NCI-H1105 treated with DMSO at 0.1 percent for 48 hours (cell line): ENCODE measurements at regions not wholly inside any gene's neighbourhood (a gene's known extent, or its start where the extent isn't known, plus 50 kb on each side); places are given as distances from the start of the nearest gene placed in this dataset.
"Not testable (repeated sequence)": the region's sequence is repeated elsewhere in the genome, so short reads cannot be mapped to it uniquely, and the experiment has no call there.

Source experiments
- DNase-seq: peaks from one replicate; lab custom pipeline; 2025; lab: John Stamatoyannopoulos, UW

- DNase-seq, result no peak
These were observed 295.6 kb downstream of the PTPRC start for GRCh38 chr1:198934426-198934825.

- peak; percentile 62 for DNase-seq
These were observed 296.1 kb downstream of the PTPRC start for GRCh38 chr1:198934901-198935305.

GRCh38 chr1:198935306-198935921, 296.6 kb downstream of the PTPRC start:
- peak; percentile 98 for DNase-seq

- peak; percentile 55 for DNase-seq
These were observed 297.7 kb downstream of the PTPRC start for GRCh38 chr1:198936371-198937083.

- peak; percentile 83 for DNase-seq
These were observed 298.6 kb downstream of the PTPRC start for GRCh38 chr1:198937231-198938031.

GRCh38 chr1:198939286-198939685, 300.4 kb downstream of the PTPRC start:
- DNase-seq, result no peak

GRCh38 chr1:198939956-198940355, 301.1 kb downstream of the PTPRC start:
- no peak for DNase-seq

GRCh38 chr1:198942466-198942865, 303.6 kb downstream of the PTPRC start:
- no peak for DNase-seq

GRCh38 chr1:198943484-198944187, 304.8 kb downstream of the PTPRC start:
- no peak for DNase-seq

GRCh38 chr1:198947456-198947855, 308.6 kb downstream of the PTPRC start:
- no peak for DNase-seq

- no peak for DNase-seq
These were observed 310.2 kb downstream of the PTPRC start for GRCh38 chr1:198948895-198949659.

- DNase-seq, result no peak
These were observed 311.2 kb downstream of the PTPRC start for GRCh38 chr1:198950036-198950435.

GRCh38 chr1:198955085-198955484, 316.2 kb downstream of the PTPRC start:
- no peak for DNase-seq

GRCh38 chr1:198957044-198957443, 318.2 kb downstream of the PTPRC start:
- no peak for DNase-seq

- DNase-seq, result no peak
These were observed 320.2 kb downstream of the PTPRC start for GRCh38 chr1:198959032-198959431.

GRCh38 chr1:198959676-198960075, 320.8 kb downstream of the PTPRC start:
- no peak for DNase-seq

- DNase-seq, result not testable (repeated sequence)
These were observed 325.0 kb downstream of the PTPRC start for GRCh38 chr1:198963796-198964195.

GRCh38 chr1:198966519-198966918, 327.7 kb downstream of the PTPRC start:
- DNase-seq, result no peak

- no peak for DNase-seq
These were observed 328.7 kb downstream of the PTPRC start for GRCh38 chr1:198967566-198967965.

- DNase-seq, result no peak
These were observed 330.0 kb downstream of the PTPRC start for GRCh38 chr1:198968866-198969265.

- DNase-seq, result no peak
These were observed 331.1 kb downstream of the PTPRC start for GRCh38 chr1:198969981-198970380.

- no peak for DNase-seq
These were observed 332.1 kb downstream of the PTPRC start for GRCh38 chr1:198970916-198971315.
